Left ventricle myocardium inferior (tissue), 1 donor: ENCODE measurements at regions not wholly inside any gene's neighbourhood (a gene's known extent, or its start where the extent isn't known, plus 50 kb on each side); places are given as distances from the start of the nearest gene placed in this dataset.

ENCODE experiments used
- DNase-seq: peaks from one replicate; pipeline ENCODE4 v3.0.0-alpha.2; 2020
- H3K27ac ChIP-seq: fragments of 200-600 bp; replicated peaks from 2 replicates; pipeline ENCODE4 v1.8.0; 2021
- H3K27me3 ChIP-seq: fragments of 200-600 bp; 2 replicates; pipeline ENCODE4 v1.8.0; 2021; ENCODE audit warnings: low read depth
- H3K36me3 ChIP-seq: fragments of 200-600 bp; 2 replicates; pipeline ENCODE4 v1.8.0; 2021
- H3K4me1 ChIP-seq: fragments of 200-600 bp; 2 replicates; pipeline ENCODE4 v1.8.0; 2021
- H3K4me3 ChIP-seq: fragments of 200-600 bp; 2 replicates; pipeline ENCODE4 v1.8.0; 2021; ENCODE audit warnings: mild to moderate bottlenecking, moderate library complexity
- H3K9me3 ChIP-seq: fragments of 200-600 bp; replicated peaks from 2 replicates; pipeline ENCODE4 v1.8.0; 2021
- CTCF ChIP-seq: fragments of 200-600 bp; IDR thresholded peaks from 2 replicates; pipeline ENCODE4 v1.8.0; 2021; ENCODE audit warnings: antibody characterized with exemption, mild to moderate bottlenecking, borderline replicate concordance
- intact Hi-C: fragments of 100-400 bp; cut with micrococcal nuclease; formaldehyde crosslinking; loops from one replicate; pipeline ENCODE4 v1.11.0; 2022
- donor health status: DM: no; HTN: yes; CAD: no; lungs with severe emphysema.

DNA sequence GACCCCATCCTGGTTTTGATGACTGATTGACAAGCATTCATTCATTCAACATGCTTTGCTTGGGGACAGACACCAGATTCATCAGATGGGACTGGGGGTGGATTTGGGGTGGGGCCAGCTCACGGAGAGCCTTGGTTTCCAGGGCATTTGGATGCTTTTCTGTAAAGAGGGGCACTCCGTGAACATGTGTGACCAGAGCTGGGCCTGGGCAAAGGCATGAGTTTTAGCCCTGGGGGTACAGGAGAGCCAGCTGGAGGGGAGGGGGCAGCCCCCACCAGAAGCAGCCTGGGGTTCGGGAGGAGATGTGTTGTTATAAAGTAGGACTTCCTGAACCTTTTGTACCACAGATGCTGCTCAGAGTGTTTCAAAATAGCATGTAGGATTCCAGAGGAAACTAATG lies 99.7 kb downstream of the RIPK4 start:
- peaks cover 49% of the 10 kb centered on the region for H3K27me3 ChIP-seq
- TF ChIP-seq CTCF, result no peak
- no peaks in the 10 kb centered on the region for H3K36me3 ChIP-seq
- DNase-seq, result no peak
- H3K9me3 ChIP-seq, result no peaks in the 10 kb centered on the region
- no peak overlapping the region for H3K27ac ChIP-seq
- H3K4me3 ChIP-seq, result no peak overlapping the region
- H3K4me1 ChIP-seq, result peaks cover 12% of the 10 kb centered on the region
- intact Hi-C loops, result no loop called here

- DNase-seq, result no peak
- Histone ChIP-seq H3K27ac (no peak overlapping the region), H3K4me1 (peaks cover 12% of the 10 kb centered on the region), H3K36me3 (no peaks in the 10 kb centered on the region), H3K9me3 (no peaks in the 10 kb centered on the region), H3K27me3 (peaks cover 51% of the 10 kb centered on the region), H3K4me3 (no peak overlapping the region)
- no peak for TF ChIP-seq CTCF
- intact Hi-C loops, result no loop called here
These were observed 100.2 kb downstream of the RIPK4 start for GRCh38 chr21:41666641-41667081.

- Histone ChIP-seq H3K27ac (no peak overlapping the region), H3K9me3 (no peaks in the 10 kb centered on the region), H3K27me3 (peaks cover 53% of the 10 kb centered on the region), H3K4me3 (no peak overlapping the region), H3K36me3 (no peaks in the 10 kb centered on the region), H3K4me1 (peaks cover 12% of the 10 kb centered on the region)
- no peak for TF ChIP-seq CTCF
- intact Hi-C loops, result no loop called here
- DNase-seq, result no peak
These were observed 100.9 kb downstream of the RIPK4 start for GRCh38 chr21:41665766-41666595.

DNA sequence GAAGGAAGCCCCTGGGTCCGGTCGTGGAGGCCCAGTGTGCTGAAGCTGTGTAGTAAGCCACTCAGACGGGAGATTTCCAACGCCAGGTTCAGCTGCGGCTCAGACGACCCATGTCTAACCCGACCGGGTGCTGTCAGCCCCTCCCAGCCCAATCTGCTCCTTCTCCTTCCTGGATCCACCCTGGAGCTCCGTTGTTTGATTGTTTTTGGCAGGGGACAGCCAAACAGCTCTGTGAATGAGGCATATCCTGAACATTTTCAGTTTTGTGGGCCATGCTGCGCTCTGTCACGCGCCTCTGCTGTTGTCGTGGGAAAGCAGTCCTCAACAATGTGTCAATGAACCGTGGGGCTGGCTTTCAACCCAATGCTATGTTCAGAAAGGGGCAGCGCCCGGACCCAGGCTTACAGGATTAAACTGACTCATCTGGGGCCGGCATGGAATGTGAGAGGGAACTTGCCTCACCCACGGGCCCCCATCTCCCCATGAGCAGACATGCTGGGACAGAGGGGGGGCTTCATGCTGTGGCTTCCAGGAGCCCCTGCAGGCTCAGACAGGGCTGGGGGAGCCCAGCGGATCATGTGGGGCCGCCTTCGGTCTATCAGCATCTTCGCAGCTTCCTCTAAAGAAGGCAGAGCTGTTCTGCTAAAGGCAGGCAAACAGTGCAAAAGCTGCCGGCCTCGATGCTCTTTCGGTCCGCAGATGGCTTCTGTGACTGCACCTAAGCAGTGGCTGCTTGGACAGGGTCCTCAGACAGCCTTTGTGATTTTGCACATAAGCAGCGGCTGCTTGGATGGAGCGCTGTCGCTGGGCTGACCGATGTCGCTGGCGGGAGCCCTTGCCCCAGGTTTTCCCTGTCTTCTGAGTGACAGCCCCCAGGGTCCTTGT lies 101.7 kb downstream of the RIPK4 start:
- no peak for TF ChIP-seq CTCF
- H3K9me3 ChIP-seq, result no peaks in the 10 kb centered on the region
- DNase-seq, result no peak
- peaks cover 12% of the 10 kb centered on the region for H3K4me1 ChIP-seq
- intact Hi-C loops, result no loop called here
- no peaks in the 10 kb centered on the region for H3K36me3 ChIP-seq
- H3K27ac ChIP-seq, result peak overlapping the region; percentile 23
- H3K4me3 ChIP-seq, result peak overlapping the region; percentile 17
- peaks cover 57% of the 10 kb centered on the region for H3K27me3 ChIP-seq

GRCh38 chr21:41663805-41664788 lies 102.8 kb downstream of the RIPK4 start:
- Histone ChIP-seq H3K9me3 (no peaks in the 10 kb centered on the region), H3K27ac (no peak overlapping the region), H3K36me3 (no peaks in the 10 kb centered on the region), H3K27me3 (peaks cover 63% of the 10 kb centered on the region), H3K4me1 (peaks cover 12% of the 10 kb centered on the region), H3K4me3 (no peak overlapping the region)
- intact Hi-C loops, result no loop called here
- TF ChIP-seq CTCF, result no peak
- DNase-seq, result no peak
